ENCODE measurements at regions not wholly inside any gene's neighbourhood (a gene's known extent, or its start where the extent isn't known, plus 50 kb on each side); places are given as distances from the start of the nearest gene placed in this dataset.

- no peak for TF ChIP-seq ZMYM3 (CRISPR knock-in tag; IDR thresholded peaks at IDR 0.05)
- TF ChIP-seq CAMTA2 (CRISPR knock-in tag; IDR thresholded peaks at IDR 0.05; ENCODE audit: borderline replicate concordance), result no peak
- 0 out of 2 replicates have a peak, but pooled peaks have one; percentile 27 for TF ChIP-seq GATAD1 (CRISPR knock-in tag; IDR thresholded peaks at IDR 0.05)
- TF ChIP-seq ZBTB26 (CRISPR knock-in tag; IDR thresholded peaks at IDR 0.05; ENCODE audit: borderline replicate concordance), result no peak
- peak; percentile 59 for TF ChIP-seq TBL1XR1 (IDR thresholded peaks at IDR 0.05; ENCODE audit: borderline replicate concordance, low read length, partially characterized antibody)
- no peak for TF ChIP-seq MEIS2 (CRISPR knock-in tag; IDR thresholded peaks at IDR 0.05)
- no peak for TF ChIP-seq DNMT1 (CRISPR knock-in tag; IDR thresholded peaks at IDR 0.05)
- TF ChIP-seq IKZF4 (CRISPR knock-in tag; IDR thresholded peaks at IDR 0.05; ENCODE audit: borderline replicate concordance, low read depth, not compliant biosample characterization), result no peak
- no peak for TF ChIP-seq GABPB1 (CRISPR knock-in tag; IDR thresholded peaks at IDR 0.05)
- TF ChIP-seq ZNF441 (CRISPR knock-in tag; IDR thresholded peaks at IDR 0.05; ENCODE audit: borderline replicate concordance), result no peak
- no peak for TF ChIP-seq ZNF501 (CRISPR knock-in tag; IDR thresholded peaks at IDR 0.05)
- TF ChIP-seq ZNF503 (CRISPR knock-in tag; IDR thresholded peaks at IDR 0.05), result no peak
- no peak for TF ChIP-seq CREB1 (IDR thresholded peaks at IDR 0.05)
- no peak for TF ChIP-seq CREB1 (CRISPR knock-in tag; IDR thresholded peaks at IDR 0.05)
- TF ChIP-seq HNRNPUL1 (IDR thresholded peaks at IDR 0.05; ENCODE audit: low read depth, low read length), result no peak
- TF ChIP-seq ZNF768 (CRISPR knock-in tag; IDR thresholded peaks at IDR 0.05), result no peak
- no peak for TF ChIP-seq SMARCC2 (IDR thresholded peaks at IDR 0.05)
- no peak for TF ChIP-seq SALL2 (CRISPR knock-in tag; IDR thresholded peaks at IDR 0.05)
- TF ChIP-seq DMAP1 (CRISPR knock-in tag; IDR thresholded peaks at IDR 0.05), result no peak
- TF ChIP-seq REL (CRISPR knock-in tag; conservative IDR thresholded peaks at IDR 0.05), result no peak
- TF ChIP-seq ZSCAN9 (CRISPR knock-in tag; IDR thresholded peaks at IDR 0.05; ENCODE audit: borderline replicate concordance), result peak; percentile 24; the same call in 1 of the 2 replicates
- no peak; the same call in 1 of the 2 replicates for TF ChIP-seq HDAC1 (CRISPR knock-in tag; IDR thresholded peaks at IDR 0.05)
- TF ChIP-seq FOXC1 (CRISPR knock-in tag; IDR thresholded peaks at IDR 0.05; ENCODE audit: borderline replicate concordance), result no peak
- TF ChIP-seq CBFB (CRISPR knock-in tag; IDR thresholded peaks at IDR 0.05), result no peak
- no peak for TF ChIP-seq ZMAT3 (CRISPR knock-in tag; conservative IDR thresholded peaks at IDR 0.05)
- no peak for TF ChIP-seq TERF1 (CRISPR knock-in tag; IDR thresholded peaks at IDR 0.05)
- TF ChIP-seq SIN3B (IDR thresholded peaks at IDR 0.05; ENCODE audit: low read length), result no peak
- TF ChIP-seq TIGD3 (CRISPR knock-in tag; IDR thresholded peaks at IDR 0.05; ENCODE audit: borderline replicate concordance), result no peak
Observed at GRCh38 chr16:27625050-27625697, 75.2 kb downstream of the KATNIP start (continued).

All from HepG2 (cell line).